ENCODE measurements at regions not wholly inside any gene's neighbourhood (a gene's known extent, or its start where the extent isn't known, plus 50 kb on each side); places are given as distances from the start of the nearest gene placed in this dataset.

DNA sequence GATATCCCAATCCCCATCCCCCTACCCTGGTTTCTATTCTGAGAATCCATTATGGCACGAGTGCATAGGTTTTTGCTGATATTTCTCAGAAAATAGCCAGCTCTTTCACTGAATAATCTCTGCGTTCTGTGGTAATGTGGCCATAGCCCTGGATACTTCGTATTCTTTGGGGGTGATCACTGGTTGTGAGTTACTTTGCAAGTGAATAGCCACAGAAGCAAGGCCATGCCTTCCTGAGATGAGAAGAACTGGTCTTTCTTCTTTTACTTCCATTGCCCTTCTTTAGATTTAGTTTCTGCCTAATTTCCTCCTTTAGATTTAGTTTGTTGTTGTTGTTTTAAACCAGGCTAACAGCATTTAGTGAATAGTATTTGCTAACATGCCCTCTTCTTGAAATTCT is 323.4 kb downstream of the CDC14C start:
- in situ Hi-C loops (cut with HindIII; ENCODE audit: low sequenced_read_pairs), result no loop called here
- H3K4me3 ChIP-seq (ENCODE audit: low read depth, low read length), result no peak overlapping the region
- no peak for TF ChIP-seq CTCF (IDR thresholded peaks at IDR 0.05; ENCODE audit: low read depth, low read length, missing control alignments)

DNA sequence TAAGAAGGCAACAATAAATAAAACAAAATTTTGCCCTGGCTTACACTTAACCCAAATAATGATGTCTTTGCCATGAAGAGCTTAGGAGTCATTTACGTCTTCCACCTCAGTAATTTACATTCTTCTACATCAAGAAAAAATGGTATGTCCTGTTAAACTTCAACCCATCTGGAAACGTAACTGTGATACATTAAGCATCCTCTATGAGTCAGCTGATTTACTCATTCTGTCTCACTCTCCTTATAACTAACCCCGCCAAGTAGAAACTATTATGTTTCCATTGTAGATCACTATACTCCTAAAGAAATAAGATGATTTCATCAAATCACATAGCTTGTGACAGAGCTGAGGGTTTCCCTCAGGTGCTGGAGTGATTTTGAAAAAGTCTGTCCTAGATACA is 330.7 kb downstream of the CDC14C start:
- TF ChIP-seq CTCF (IDR thresholded peaks at IDR 0.05; ENCODE audit: low read depth, low read length, missing control alignments), result no peak
- no peak for DNase-seq (ENCODE audit: low read depth)
- in situ Hi-C loops (cut with HindIII; ENCODE audit: low sequenced_read_pairs), result no loop called here
- no peak overlapping the region for H3K4me3 ChIP-seq (ENCODE audit: low read depth, low read length)

More for the DNA sequence above, 323.4 kb downstream of the CDC14C start:
- DNase-seq (ENCODE audit: low read depth), result no peak

DNA sequence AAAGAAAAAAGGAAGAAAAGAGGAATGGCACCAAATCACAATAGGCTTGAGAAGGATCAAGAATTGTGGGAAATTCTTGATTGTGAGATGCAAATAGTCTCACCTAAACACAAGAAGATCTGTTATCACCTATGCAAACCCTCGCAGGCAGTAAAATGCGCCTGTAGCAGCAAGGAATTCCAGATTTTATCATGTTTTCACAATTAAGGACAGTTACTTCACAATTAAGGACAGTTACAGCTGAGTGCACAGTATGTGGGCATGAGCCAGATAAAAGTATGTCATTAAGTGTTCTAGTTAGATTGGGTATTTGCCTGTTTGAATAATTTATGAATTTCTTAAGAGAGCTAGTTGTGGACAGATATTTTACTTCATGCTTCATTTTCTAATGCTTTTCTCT is 336.2 kb downstream of the CDC14C start:
- TF ChIP-seq CTCF (IDR thresholded peaks at IDR 0.05; ENCODE audit: low read depth, low read length, missing control alignments), result no peak
- in situ Hi-C loops (cut with HindIII; ENCODE audit: low sequenced_read_pairs), result no loop called here
- H3K4me3 ChIP-seq (ENCODE audit: low read depth, low read length), result no peak overlapping the region
- DNase-seq (ENCODE audit: low read depth), result no peak

DNA sequence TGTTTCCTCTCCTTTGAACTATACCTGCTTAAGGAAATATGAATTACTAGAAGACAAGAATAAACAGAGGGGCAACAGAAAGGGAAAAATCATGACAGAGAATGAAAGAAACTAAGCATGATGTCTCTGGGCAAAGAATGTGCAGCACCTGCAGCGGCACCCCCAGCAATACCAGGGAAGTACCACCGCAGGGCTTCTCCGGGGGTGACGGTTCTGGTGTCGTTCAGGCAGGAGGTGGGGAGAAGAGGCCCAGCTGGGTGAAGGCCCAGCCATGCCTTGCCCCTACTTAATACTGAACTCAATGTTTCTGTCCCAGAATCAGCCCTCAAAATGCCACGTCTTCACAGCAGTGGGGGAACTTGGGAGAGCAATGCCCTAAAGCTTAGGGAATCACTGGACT is 337.6 kb downstream of the CDC14C start:
- DNase-seq (ENCODE audit: low read depth), result no peak
- H3K4me3 ChIP-seq (ENCODE audit: low read depth, low read length), result no peak overlapping the region
- no peak for TF ChIP-seq CTCF (IDR thresholded peaks at IDR 0.05; ENCODE audit: low read depth, low read length, missing control alignments)
- in situ Hi-C loops (cut with HindIII; ENCODE audit: low sequenced_read_pairs), result no loop called here

DNA sequence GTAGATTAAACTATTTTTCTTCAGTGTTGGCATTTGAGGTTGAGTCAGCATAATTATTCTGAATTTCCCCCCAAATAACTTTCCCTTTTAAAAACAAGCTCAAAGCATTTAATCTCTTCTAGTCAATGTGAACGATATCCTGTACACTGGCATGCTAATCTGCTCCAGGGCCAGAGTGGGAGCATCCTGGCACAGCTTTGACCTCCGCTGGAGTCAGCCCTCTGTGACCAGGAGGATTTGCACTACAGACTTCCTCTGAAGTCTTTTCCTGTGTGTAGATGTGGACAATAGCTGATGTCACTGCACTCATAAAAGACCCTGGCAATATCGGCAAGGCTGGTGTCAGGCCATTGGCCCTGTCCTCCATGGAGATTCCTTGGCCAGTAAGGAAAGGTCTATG is 340.2 kb downstream of the CDC14C start:
- in situ Hi-C loops (cut with HindIII; ENCODE audit: low sequenced_read_pairs), result no loop called here
- H3K4me3 ChIP-seq (ENCODE audit: low read depth, low read length), result no peak overlapping the region
- TF ChIP-seq CTCF (IDR thresholded peaks at IDR 0.05; ENCODE audit: low read depth, low read length, missing control alignments), result no peak
- DNase-seq (ENCODE audit: low read depth), result no peak

DNA sequence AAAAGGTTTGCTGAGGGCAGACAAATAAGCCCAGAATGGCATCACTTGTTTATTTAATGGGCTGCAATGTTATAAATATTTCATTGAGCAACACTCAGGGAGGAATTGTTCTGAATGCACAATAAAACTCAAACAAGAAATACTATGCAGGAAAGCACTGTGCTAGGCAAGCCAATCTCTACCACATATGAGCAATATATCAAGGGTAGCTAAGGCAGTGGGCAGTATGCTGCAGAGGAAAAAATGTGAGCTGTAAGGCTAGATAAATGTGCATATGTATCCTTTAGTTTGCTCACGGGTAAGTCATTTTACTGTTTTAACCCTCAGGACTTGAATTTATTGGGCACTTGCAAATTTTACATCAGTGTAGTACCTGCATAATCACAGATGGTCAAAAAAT is 349.6 kb downstream of the CDC14C start:
- no peak for TF ChIP-seq CTCF (IDR thresholded peaks at IDR 0.05; ENCODE audit: low read depth, low read length, missing control alignments)
- in situ Hi-C loops (cut with HindIII; ENCODE audit: low sequenced_read_pairs), result no loop called here
- H3K4me3 ChIP-seq (ENCODE audit: low read depth, low read length), result no peak overlapping the region
- DNase-seq (ENCODE audit: low read depth), result no peak

DNA sequence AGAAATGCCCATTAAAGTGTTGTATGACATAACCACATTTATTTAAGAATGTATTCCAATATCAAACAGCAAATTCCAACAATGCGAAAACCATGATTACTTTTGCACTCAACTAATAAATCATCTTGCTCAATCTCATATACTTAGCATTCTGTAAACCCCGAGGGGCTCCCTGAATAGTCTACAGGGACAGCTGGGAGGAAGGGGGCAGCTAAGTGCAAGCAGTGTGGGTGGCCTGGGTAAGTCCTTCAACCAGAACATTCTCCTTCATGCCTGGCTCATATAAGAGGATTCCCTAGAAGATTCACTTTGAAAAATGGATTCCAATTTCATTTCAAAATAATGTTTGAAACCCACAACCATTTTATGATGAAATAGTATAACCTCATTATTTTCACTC is 355.5 kb downstream of the CDC14C start:
- in situ Hi-C loops (cut with HindIII; ENCODE audit: low sequenced_read_pairs), result no loop called here
- DNase-seq (ENCODE audit: low read depth), result no peak
- TF ChIP-seq CTCF (IDR thresholded peaks at IDR 0.05; ENCODE audit: low read depth, low read length, missing control alignments), result no peak
- no peak overlapping the region for H3K4me3 ChIP-seq (ENCODE audit: low read depth, low read length)
